NCI-H1694 treated with DMSO at 0.1 percent for 48 hours (cell line): ENCODE measurements at regions not wholly inside any gene's neighbourhood (a gene's known extent, or its start where the extent isn't known, plus 50 kb on each side); places are given as distances from the start of the nearest gene placed in this dataset.
"Not testable (repeated sequence)": the region's sequence is repeated elsewhere in the genome, so short reads cannot be mapped to it uniquely, and the experiment has no call there.

Experiments used
- DNase-seq: peaks from one replicate; lab custom pipeline; 2025; lab: John Stamatoyannopoulos, UW

DNA sequence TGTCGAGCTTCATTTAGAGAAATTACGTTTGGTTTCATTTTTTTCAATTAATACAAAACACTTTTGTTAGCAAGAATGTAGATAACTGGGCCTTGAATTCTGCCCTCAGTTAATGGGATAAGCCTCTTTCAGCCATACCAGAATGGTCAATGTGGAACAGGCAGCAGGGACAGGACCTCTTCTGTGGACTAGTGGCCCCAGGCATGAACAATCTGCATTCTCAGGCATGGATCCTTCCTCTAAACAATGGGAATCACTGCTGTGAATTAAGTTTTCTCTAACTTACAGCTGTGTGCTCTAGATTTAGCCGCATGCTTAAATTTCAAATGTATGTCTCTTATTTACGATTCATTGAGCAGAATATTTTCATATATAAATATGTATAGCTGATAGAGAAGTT, 237.7 kb upstream of the PRKCQ start:
- DNase-seq: no peak

DNA sequence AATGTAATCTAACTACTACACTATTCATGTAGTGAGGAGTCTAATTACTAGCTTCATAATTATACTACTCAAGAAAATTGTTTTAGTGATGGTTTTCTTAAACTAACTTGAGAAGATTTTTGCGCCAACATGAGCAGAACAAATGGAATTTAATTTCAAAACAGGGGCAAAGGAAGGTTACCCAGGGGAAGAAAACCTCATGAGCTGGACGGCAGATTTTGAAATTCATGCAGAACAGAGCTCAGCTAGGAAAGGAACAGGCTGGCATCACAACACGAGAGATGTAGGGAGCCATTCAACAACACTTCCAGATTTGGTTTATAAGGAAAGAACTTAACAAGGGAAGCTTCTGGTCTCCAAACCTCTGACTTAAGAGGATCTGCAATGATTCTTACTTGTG, 235.3 kb upstream of the PRKCQ start:
- DNase-seq: no peak

DNA sequence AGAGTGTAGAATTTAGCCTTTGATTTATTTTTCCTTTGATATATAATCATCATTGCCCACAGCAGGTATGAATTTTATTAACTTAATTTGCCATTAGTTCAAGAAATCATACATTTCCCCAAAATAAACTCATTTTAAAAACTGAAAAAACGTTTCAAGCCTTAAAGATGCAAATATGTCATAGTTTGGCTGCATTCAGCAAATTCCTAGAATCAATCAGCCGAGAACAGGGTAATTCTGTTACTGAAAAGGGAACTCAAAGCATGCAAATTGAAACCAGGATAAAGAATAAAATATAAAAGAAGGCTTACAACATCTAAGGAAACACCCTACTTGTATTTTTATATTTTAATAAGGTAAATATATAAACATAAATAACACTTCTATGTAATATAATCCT, 233.8 kb upstream of the PRKCQ start:
- DNase-seq: no peak

DNA sequence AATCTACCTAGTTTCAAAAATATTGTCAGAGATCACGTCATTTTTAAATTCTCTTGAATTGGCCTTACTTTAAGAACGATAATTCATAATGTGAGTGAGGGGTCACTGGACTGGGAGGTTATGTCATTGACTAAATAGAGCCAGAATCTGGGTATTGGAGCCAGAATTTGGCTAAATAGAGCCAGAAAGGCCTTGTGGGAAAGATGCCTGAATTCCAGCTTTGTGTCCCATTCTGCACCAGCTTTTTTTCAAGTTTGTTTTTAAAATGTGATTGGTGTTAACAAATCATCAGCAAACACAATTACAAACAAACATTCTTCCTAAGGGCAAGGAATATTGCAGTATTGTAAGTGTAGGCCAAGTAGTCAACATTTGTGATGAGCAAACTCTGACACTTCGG, 233.2 kb upstream of the PRKCQ start:
- DNase-seq: no peak

DNA sequence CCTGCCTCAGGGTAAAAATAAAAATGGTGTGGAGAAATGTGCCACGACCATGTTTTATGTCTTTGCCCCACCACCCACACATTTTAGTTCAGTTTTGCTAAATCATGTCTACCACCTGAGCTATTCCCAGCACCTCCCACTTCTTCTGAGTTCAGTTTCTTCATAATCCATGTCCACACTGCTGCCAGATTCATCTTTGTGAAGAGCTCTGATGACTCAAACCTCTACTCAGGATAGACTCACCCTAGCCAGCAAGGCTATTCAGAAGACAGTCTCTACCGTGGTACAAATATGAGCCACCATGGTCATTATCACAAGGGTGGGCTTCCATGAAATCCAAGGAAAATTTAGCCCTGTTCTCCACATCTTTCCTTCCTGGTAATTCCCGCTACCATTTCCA, 231.1 kb upstream of the PRKCQ start:
- no peak for DNase-seq

DNA sequence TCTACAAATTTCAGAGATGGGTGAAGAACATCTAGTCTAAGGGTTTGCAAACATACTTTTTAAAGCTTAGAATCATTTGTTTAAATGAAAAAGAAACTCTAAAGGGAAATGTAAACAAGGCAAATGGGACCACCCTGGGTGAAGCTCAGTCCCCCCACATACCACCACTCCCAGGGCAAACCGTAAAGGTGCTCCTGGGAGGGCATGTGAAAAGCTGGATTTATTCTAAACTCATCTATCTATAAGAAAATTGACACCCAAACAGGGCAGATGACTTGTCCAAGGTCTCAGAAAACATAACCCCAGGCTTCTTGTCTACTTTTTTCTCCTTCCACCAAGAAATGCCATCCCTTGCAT, 223.3 kb upstream of the PRKCQ start:
- DNase-seq: no peak

DNA sequence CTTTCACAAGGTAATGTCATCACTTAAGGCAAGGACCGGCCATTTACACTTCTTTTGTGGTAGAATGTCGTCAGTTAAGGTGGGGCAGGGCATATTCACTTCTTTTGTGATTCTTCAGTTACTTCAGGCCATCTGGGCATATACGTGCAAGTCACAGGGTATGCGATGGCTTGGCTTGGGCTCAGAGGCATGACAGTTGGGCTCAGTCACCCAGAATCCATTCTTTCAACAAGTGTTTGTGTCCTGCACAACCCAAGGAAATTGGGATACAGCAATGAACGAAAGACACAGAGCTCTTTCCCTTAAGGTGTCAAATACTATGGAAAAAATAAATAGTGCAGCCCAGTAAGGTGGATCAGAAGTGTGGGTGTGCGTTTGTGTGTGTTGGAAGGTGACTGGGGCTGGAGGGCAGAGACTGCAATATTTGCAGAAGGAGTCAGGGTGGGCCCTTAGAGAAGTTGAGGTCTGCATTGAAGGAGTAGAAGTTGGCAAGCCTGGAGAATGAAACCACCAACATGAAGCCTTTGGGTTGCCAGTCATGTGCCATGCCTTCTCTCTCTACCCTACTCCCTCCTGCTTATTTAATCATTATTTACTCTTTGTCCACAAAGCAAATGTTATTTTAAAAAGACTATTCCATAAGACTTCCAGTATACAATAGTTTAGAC, 222.8 kb upstream of the PRKCQ start:
- DNase-seq: no peak

DNA sequence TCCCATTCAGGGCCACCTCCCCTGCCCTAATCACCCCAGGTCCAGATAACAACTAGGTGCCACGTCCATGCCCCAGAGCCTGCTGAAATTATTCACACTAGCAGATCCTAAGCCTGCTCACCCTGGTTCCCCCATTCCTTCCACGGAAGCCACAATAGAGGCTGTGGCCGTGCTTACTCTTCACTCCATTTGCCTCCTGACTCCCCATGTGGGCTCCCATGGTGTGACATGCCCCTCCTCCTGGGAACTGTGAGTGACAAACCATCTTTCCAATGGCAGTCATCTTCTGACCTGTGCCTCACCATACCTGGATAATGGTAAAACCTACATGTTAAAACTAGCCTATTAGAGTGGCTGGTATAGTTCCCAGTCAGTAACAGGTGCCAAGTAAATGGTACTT, 216.2 kb upstream of the PRKCQ start:
- DNase-seq: no peak

DNA sequence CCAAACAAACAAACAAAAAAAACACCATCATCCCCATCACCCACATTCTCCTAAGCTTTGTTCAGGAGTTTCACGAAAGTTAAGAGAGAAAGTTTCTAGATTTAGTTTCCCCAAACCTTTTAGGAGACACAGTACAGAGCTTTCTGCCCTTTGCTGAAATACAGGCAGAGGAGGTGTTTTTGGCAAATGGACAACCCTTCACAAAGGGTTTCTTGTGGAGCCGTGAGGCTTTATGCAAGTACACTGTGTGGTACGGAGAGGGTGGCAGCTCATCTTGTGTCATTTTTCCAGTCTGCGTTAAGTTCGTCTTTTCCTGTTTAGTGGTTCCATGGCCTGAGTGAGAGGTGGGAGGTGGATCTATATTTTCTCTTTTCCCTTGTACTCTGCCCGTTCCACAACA, 215.5 kb upstream of the PRKCQ start:
- no peak for DNase-seq

DNA sequence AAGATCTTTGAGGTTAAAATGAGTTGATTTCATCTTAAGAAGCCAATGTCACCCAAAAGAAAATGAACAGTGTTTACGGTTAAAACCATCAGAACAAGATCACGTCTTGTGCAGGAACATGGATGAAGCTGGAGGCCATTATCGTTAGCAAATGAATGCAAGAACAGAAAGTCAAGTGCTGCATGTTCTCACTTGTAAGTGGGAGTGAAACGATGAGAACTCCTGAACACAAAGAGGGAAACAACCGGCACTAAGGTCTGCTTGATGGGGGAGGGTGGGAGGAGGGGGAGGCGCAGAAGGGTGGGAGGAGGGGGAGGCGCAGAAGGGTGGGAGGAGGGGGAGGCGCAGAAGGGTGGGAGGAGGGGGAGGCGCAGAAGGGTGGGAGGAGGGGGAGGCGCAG, 214.8 kb upstream of the PRKCQ start:
- not testable (repeated sequence) for DNase-seq

DNA sequence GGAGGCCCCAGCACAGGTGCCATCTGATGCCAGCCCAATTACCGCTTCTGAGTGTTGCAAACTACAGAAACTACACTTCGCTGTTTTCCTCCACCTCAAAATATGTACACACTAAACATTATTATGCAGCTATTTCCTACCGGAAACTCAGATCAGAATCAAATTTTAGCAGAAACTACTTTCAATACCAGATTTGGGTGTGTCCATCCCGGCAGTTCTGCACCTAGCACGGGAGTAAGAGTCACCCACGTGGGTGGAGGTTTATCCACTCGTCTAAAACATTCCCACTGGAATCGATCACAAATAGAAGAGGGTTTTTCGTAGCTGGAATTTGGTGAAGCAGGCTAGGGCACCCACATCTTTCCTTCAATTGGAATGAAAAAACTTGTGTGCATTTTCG, 214.4 kb upstream of the PRKCQ start:
- DNase-seq: no peak

DNA sequence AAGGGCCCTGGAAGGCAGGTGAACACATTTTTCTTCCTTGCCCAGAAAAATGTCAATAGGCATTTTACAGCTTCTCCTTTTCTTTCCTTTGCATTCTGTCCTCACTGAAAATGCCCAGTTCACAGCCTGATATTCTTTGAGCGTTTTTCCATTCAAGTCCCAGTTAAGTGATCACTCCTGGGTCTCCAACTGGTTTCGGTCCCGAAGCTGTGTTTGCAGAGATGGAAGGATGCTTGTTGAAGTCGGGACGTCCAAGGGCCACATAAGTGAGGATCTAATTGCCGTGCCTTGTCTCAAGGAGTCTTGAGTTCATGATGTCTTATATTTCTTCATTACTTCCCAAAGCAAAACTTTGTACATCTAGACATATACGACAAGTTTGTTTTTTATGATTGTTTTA, 208.7 kb upstream of the PRKCQ start:
- no peak for DNase-seq

DNA sequence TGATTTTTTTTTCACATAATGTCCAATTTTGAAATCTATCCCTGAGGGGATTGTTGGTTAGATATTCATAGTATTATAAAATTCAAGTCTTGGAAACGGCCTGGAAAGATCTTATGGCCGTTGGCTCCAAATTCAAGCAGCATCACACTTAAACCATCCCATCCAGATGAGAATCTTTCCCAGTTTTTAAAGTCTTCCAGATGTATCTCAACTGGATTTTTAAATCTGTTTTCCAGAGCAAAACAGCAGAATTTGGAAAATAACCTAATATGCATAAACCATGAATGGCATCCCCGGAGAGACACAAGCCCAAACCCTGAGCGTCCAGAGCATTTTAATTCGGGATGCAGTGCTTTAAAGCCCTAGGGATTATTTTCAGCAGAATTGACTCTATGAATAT, 208.2 kb upstream of the PRKCQ start:
- DNase-seq: no peak

DNA sequence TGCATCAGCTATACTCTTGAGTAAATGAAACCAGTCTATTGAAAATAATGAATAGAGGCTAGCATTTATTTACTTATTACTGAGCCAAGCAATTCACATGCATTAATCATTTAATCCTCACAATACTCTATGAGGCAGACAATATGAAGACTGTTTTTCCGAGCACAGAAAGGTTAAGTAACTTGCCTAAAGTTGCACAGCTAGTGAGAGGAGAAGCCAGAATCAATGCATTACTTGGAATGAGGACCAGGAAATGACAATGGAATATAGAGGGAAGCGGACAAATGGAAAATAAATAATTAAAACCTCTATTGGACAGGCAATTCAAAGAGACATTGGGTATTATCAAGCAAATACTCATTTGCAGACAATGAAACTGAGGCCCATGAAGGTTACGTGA, 207.6 kb upstream of the PRKCQ start:
- no peak for DNase-seq

DNA sequence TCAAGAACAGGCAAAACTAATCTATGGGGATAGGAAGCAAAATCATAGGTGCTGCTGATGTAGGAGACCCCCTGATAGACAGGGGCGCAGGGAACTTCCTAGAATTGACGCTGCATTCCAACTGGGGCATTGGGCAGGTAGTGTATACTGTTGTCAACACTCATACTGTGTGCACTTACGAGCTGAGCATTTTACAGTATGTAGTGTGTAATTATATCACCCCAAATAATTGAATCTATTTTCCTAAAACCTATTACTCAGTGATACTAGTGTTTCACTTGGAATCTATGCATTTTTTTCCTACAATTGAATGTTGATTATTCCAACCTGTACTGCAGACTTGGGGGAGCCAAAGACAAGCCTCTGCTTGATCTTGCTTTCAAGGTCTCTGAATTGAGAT, 207.0 kb upstream of the PRKCQ start:
- no peak for DNase-seq

DNA sequence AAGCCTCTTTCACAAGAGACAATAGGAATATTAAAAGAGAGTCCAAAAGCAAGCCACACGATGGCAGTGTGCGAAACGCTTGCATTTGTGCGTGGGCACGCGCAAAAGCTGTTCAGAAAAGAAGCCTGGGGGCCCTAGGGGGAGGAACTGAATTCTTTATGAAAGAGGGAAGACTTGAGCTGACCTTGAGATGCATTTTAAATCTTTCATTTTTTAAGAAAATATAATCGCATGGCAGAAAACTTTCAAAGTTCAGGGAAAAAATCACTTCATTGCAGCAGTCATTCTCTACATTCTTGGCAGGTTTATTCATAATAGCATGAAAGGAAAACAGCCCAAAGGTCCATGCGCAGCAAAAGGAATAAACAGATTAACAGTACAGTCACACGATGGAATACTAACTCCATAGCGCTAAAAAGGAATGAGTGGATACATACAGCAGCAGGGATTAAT, 206.5 kb upstream of the PRKCQ start:
- DNase-seq: no peak

DNA sequence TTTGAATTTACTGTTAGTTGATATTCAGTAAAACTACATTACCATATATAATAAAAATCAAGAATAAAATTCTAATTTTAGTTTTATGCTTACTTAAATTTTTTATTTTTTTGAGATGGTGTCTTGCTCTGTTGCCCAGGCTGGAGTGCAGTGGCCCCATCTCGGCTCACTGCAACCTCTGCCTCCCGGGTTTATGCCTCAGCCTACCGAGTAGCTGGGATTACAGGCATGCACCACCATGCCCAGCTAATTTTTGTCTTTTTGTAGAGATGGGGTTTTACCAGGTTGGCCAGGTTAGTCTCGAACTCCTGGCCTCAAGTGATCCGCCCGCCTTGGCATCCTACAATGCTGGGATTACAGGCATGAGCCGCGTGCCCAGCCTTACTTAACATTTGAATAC, 204.4 kb upstream of the PRKCQ start:
- not testable (repeated sequence) for DNase-seq

DNA sequence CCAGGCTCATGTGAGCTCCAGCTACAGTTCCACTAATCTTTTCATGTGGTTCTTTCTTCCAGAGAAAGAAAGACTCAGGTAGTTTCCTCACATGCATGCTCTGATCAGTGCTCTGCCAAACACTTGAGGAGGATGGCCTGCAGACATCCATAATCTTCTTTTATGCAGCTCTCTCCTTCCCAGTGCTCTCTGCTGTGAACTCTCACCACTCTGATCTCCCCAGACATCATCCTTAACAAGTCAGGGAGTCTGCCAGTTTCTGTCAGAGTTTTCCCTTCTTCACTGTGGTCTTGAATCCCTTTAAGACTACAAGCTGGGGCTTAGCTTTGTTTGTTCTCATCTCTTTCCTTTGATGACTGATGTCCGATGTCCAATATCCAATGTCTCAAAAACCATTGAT, 203.4 kb upstream of the PRKCQ start:
- no peak for DNase-seq

DNA sequence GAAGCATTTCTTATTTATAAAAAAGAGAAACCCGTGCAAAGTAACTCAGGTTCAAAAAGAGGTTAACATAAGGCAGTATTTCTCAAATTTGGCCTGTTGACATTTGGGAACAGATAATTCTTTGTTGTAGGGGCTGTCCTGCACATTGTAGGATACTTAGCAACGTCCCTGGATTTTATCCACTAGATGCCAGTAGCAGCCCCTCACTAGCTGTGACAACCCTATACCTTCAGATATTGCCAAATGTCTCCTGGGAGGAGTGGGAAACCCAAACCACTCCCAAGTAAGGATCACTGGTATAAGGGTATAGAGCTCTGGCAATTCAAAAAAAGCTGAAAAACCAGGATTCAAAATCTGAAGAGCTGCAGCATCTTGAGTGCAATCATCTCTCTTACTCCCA, 202.3 kb upstream of the PRKCQ start:
- no peak for DNase-seq

DNA sequence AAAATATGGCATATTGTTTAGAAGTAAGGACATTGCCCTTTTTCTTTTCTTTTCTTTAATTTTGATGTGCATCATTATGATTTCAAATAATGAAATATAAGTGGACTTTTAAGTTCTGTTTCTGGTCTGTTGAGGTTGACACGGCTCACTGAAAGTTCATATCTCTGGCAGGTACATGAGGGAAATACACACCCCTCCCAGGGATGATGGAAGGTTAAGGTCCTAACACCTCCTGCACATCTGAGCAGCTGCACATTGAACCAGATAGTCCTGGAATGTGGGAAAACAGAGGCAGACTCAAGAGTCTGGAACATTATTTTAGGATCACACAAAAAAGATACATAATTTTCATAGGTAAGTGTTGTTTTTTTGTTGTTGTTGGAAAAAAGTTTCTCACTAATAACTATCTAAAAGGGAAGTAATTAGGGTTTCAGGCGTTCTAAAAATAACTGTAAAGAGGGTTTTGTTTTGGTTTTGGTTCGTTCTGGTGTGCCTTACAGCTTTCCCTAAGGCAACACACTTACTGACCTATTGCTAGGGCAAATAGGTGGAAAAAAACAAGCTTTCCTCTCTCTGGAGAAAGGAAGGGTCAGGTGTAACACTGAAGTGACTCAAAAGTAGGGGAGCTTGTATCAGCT, 201.2 kb upstream of the PRKCQ start:
- no peak for DNase-seq

DNA sequence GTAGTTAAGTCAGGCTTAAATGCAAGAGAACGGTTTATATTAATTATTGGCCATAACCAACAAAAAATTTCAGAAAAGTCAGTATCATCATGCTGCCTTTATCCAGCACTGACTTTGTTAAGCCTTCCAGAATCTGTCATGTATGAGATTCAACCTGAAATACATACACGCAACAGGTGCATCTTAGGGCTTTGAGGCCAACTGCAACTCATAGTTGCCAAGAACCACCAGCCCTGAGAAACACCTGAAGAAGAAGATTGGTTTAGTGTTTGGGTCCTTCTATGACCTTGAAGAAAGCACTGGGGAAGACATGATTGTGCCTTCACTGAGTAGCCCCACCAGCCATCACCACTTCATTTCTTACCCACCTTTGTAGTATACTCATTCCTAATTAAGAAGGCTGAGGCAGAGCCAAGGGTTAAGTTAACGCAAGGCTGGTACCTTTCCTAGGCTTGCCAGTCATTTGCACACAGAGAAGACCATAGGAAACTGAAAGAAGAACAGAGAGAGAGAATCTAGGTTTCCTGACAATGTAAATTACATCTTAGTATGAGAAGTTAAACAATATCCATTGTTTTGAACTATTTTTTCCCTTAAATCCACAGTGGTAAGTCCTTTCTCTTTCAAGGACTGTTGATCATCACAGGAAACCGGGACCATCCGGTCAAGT, 200.1 kb upstream of the PRKCQ start:
- no peak for DNase-seq

DNA sequence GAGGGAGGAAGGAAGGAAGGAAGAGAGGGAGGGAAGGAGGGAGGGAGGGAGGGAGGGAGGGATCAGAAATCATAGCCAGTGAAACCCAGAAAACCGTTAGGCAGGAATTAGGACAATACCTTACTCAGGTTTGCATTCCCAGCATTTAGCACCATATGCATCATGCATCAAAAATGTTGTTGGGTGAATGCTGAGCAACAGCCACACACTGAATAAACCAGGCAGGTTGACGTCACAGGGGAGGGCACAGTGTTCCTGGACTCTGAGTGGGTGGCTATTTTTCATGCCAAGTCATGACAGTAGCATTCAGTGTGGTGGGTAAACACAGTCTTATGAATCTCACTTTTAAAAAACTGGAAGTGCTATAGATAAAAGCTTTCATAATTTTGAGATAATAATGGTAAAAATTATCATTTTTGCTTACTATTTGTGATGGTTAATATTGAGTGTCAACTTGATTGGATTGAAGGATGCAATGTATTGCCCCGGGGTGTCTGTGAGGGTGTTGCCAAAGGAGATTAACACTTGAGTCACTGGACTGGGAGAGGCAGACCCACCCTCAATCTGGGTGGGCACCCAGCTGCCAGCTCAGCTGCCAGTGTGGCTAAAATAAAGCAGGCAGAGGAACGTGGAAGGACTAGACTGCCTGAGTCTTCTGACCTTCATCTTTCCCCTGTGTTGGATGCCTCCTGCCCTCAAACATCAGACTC, 199.1 kb upstream of the PRKCQ start:
- DNase-seq: no peak

DNA sequence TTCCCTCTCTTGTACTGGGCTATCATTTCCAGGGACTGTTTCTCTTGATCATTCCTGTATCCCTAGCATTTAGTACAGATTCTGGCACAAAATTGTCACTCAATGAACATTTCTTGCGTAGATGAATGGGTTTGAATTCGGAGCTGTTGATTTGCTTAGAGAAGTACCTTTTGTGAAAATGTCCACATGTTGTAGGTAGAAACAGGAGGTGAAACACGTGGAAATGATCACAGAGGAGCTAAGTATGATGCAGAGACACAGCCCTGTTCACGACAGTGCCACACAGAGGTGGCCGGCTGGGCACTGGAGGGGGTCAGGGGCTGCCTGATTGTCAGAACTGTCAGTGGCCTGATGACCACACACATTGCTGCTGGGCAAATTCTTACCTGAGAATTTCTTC, 196.1 kb upstream of the PRKCQ start:
- DNase-seq: no peak
